EH (cell line): ENCODE measurements at regions not wholly inside any gene's neighbourhood (a gene's known extent, or its start where the extent isn't known, plus 50 kb on each side); places are given as distances from the start of the nearest gene placed in this dataset.
"Not testable (repeated sequence)": the region's sequence is repeated elsewhere in the genome, so short reads cannot be mapped to it uniquely, and the experiment has no call there.

ENCODE experiments used
- DNase-seq: peaks from one replicate; pipeline ENCODE4 v3.0.0-alpha.2; 2015; ENCODE audit warnings: low read depth

DNA sequence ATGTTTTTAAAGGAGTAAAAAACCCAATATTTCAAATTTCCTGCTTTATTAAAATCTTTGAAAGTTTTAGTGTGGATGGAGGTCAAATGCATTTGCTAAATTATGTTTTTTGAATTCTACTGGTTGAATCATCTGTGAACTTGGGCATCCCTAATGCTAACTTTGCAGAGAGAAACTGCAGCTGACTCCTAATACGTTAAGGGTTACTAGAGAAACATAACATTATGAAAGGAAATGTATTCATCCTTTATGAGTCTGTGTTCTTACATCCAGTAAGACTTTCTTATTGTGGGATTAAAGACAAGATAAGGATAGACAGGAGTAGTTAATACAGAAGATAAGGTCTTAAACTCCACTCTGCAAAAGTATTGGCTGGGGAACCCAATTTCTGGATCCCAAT lies 140.6 kb downstream of the FAM124B start:
- peak; percentile 42 for DNase-seq

DNA sequence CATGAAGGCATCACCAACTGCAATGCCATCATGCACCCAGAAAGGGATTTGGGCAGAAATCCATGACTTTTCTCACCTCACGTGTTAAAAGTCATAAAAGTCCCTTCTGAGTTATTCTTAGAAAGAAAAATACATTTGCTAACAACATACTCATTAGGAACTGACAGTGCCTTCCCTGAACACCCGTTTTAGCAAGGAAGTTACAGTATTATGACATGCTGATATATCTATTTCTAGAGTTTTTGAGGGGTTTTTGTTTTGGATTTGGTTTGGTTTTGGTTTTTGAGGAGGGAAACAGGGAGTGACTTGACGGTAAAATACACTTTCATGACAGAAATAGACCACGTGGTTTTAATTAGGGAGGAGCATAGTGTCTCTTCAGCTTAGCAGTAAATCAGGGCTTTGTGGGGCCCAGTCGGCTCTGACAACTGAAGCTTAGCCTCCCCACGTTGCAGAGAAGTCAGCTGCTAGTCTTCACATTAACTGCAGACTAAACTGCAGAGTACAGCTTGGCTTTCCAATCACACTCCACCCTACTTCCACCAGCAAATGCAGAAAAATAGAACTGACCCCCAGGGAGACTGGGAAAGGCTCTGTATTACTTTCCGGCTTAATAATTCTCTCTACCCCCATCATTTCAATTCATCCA lies 141.4 kb downstream of the FAM124B start:
- DNase-seq: peak; percentile 41

DNA sequence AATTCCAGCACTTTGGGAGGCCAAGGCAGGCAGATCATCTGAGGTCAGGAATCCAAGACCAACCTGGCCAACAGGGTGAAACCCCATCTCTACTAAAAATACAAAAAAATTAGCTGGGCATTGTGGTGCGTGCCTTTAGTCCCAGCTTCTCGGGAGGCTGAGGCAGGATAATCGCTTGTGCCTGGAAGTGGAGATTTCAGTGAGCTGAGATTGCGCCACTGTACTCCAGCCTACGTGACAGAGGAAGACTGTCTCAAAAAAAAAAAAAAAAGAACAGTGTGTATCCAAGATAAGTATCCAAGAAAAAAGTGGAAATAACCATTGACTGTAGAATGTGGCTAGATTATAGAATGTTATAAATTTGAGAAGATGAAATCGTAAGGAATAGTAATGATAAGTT lies 142.1 kb downstream of the FAM124B start:
- DNase-seq: no peak

DNA sequence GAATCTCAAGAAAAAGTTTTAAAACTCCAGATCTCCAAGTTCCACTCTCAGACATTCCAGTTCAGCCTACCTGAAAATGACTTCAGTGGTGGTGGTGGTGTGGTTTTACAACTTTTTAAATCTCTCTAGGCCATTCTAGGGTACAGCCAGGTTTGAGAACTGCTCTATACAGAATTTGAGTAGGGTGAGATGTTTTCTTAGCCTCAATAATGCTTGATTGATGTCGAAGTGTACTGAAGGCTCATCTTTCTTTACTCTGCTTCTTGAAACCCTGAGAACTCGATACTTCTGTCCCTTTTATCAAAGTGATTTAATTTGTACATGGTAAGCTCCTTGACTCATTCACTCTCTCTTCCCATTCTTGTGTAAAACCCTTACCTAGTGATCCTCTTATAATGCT lies 143.8 kb downstream of the FAM124B start:
- no peak for DNase-seq

DNA sequence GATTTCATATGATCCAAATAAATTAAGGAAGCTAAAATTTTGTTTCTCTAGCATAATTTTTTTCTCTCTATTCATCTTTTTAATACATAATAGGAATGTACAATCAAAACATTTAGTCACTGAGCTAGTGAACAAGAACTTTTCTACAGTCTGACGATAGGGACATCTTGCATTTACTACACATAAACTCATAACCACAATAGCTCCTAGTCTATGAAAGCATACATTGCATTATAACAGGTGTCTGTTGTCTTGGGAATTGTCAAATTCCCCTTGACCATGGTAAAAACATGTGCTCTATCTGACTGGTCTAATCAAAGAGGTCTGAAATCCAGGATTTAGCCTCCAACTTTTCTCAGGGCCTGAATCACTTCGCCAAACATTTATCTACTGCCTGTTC lies 144.8 kb downstream of the FAM124B start:
- DNase-seq: peak; percentile 25

DNA sequence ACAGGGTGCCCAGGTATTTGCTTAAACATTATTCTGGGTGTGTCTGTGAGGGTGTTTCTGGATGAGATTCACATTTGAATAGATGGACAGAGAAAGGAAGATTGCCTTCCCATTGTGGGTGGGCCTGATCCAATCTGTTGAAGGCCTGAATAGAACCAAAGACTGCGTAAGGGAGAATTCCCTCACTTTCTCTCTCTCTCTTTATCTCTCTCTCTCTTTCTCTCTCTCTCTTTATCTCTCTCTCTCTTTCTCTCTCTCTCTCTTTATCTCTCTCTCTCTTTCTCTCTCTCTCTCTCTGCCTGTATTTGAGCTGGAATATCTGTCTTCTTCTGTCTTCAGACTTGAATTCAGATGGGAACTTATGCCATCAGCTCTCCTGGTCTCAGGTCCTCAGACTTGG lies 148.4 kb downstream of the FAM124B start:
- no peak for DNase-seq

DNA sequence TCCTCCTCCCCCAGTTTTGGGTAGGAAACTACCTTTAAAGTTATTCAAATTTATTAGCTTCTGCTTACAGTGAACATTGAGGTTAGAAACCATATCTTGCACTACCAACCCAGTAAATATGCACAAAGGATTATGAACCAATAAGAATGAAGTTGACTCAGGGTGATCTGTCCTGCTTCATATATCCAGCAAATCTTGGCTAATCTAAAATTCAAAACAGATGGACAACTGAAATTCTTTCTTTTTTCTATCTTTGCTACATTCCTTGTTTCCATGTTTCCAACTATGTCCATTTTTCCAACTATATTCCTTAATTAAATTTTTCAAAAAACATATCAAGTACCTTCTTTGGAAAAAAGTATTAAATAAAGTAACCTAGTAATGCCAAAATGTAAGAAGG lies 149.3 kb downstream of the FAM124B start:
- DNase-seq: peak; percentile 76

DNA sequence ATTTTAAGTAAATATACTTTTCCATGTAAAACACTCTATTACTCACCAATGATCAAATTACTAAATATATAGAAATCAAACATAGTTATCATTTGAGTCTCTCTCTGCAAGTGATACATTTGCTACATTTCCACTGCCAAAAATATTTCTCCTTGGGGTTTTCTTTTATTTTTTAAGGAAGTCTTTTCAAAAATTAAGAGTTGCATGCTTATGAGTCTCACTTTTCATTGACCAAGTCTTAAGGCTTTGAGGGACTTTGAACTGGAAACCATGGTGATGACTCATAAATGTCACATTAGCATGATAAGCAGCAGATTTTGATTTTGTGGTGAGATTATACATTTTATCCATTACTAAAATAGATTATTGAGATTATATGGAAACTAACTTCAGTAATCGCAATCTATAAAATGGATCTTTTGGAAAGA lies 152.9 kb downstream of the FAM124B start:
- DNase-seq: peak; percentile 39

DNA sequence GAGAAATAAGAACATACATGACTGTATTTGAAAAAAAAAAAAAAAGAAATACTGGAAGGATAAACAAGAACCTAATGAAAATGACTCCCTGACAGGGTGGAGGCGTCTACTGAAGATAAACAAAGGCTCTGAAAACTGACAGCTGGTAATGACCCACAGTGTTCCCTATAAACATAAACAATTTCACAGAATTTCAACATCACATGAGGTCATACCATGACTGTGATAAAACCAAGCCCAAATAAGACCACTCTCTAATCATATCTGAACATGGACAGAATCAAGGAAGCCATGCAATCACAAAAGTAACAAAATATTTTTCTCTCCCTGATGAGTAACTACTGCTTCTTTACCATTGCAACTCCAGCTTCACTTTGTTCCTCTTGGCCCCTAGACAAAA lies 159.3 kb downstream of the FAM124B start:
- peak; percentile 19 for DNase-seq

DNA sequence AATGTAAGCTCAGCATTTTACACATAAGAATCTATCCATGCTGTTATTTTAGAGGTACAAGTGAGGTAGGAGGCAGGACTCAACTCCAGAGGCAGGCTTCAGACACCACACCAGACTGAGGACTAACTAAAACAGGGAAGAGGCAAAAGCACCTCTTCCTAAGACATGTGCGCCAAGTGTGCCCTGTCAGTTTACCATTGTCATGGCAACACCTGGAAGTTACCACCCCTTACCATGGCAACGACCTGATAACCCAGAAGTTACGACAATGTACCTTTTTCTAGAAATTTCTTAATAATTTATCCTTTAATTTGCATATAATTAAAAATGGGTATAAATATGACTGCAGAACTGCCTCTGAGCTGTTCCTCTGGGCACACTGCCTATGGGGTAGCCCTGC lies 160.1 kb downstream of the FAM124B start:
- DNase-seq: no peak

DNA sequence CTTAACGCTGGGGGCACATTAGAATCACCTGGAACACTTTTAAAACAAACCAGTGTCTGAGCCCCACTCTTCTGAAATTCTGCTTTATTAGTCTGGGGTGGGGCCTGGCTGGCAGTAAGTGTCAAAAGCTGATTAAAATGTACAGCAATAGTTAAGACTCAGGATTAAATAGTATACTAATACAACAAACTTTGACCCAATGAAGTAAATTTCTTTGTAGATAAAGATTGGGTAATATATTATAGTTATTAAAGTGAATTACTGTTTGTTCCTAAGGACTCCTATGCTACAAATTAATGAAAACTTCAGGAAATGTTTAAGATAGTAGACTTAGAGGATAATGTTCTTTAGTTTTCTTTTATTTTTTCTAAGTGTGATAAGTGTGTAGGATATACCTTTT lies 160.9 kb downstream of the FAM124B start:
- no peak for DNase-seq

DNA sequence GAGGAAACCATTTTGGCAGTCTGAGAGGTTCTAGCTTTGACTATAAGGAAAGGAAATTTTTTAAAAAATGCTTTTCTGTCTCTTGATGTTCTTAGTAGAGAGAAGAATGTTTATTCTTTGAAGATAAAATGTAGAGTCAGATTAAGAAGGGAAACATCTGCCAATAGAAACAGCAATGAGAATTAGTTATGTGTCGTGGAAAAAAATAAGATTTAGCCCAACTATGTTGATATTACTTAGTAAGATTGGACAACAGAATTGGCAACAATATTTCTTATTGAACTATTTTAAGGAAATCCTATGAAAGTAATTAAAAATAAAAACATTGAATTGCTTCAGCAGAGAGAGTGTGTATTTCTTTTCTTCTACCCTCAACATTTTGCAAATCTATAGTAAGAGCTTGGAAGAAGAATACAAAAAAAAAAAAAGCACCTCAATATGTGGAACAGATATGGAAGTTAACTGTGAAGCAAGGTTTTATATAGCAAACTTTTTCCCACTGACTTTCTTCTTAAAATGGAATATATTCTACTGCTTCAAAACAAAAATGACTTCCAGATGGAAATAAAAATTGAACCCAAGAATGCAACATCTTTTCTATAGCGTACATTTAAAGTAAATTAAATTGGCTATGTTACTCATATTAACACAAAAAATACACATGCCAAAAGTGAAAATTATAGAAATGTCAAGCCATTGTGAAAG lies 177.9 kb downstream of the FAM124B start:
- no peak for DNase-seq

DNA sequence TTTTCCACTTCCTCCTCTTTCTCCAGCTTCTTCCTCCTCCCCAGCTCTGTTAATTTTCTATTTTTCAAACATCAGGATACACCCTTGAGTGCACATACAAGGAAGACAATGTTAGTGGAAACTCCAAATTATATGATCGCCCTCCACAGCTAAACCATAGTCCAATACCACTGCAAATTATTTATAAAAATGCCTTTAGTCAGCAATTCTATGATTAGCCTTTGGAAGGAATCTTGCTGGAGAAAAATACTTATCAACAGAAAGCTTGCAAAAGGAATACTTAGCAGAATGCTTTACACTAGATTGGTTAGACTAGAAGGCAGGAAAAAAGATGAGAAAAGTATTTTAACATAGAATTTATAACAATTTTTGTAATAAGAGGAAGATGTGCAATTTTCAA lies 178.9 kb downstream of the FAM124B start:
- DNase-seq: no peak

DNA sequence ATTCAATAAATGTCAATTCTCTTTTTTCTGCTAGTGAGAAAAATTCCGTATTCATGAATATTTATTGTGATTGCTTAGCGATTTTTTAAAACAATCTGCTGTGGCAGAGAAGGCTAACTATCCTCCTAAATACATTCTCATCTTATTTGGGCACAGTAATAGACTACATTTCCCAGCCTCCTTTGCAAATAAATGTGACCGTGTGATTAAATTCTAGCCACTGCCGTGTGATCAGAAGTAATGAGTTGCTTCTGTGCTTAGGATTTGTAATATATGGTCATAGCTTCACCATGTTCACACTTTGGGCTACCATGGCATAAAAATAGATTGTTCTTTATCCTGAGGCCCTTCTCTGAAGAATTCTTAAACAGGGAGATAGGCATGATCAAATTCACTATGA lies 179.6 kb downstream of the FAM124B start:
- peak; percentile 45 for DNase-seq

DNA sequence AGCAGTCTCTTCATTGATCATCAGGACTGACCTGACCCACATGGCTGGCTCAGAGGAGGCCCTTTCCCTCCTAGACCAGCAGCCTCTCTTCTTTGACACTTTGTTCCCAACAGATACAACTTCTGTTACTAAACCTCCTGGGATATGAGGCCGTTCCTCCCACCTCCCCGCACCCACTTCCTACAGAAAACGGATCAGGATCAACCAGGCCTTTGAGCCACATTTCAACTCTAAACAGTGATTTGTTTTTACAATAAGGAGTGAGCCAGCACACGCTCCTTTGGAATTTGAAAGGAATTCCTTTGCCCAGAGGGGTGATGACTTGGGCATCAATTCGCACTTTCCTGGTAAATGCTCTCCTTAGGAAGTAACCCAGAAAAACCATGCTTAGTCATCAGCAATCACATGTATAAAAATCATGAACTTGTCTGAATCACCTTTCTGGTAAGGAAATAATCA lies 180.4 kb downstream of the FAM124B start:
- DNase-seq: peak; percentile 97

DNA sequence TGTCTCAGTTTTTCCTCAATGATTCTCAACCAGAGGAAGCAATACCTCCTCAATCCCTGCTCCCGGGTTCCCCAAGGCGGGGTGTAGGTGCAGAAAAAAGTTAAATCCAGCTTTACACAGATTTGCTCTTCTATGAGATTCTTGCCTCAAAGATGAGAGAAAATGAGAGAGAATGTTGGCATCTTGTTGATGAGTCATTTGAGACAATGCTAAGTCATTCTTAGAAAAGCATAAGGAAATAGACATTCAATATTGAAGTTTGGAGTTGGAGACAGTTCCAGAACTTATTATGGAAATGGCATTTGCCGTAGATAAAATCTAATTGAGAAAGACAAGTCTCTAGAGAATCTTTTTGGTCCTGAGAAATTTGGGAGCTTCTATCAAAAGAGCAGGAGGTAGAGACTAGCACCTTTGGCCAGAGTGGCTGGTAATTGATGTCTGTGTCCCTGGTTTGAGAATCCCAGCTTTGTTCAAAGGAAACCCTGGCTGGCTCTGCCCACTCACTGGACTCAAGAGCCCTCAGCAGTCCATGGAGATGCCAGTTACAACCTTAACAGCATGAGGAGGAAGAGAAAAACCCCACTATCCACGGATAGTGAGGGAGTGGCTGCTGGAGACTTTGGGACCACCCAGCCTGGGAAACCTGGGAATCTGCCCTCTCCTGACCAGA lies 181.2 kb downstream of the FAM124B start:
- DNase-seq: peak; percentile 73

DNA sequence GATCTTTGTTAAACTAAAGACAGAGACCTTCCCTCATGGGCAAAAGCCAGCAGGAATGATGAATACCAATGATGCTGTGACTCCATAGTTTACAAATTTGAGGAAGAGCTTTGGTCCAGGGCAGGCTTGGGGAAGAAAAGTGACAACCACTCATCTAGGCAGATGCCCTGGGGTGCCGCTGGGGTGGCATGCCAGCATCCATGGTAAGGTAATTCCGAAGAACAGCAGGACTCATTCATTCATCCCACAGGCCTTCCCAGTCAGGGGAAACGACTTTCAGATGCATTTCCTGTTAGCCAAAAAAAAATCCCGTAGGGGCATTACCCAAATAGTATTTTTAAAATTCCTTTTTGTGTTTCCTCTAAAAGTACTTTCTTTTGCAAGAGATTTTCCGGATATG lies 180.7 kb upstream of the SERPINE2 start:
- no peak for DNase-seq

DNA sequence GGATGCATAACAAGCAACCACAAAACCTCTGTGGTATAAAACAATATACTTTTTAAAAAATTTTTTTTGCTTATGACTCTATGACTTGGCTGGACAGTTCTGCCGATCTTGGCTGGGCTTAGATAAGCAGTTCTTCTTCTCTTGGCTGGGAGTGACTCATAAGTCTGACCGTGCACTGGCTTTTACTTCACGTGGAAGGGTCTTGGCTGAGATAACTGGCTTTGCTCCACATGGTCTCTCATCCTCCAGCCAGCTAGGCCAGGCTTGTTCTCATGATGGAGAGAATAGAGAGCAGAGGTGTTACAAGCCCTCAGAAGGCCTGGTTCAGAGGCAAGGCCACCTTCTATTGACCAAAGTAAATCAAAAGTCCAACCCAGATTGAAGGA lies 178.9 kb upstream of the SERPINE2 start:
- DNase-seq: peak; percentile 71

DNA sequence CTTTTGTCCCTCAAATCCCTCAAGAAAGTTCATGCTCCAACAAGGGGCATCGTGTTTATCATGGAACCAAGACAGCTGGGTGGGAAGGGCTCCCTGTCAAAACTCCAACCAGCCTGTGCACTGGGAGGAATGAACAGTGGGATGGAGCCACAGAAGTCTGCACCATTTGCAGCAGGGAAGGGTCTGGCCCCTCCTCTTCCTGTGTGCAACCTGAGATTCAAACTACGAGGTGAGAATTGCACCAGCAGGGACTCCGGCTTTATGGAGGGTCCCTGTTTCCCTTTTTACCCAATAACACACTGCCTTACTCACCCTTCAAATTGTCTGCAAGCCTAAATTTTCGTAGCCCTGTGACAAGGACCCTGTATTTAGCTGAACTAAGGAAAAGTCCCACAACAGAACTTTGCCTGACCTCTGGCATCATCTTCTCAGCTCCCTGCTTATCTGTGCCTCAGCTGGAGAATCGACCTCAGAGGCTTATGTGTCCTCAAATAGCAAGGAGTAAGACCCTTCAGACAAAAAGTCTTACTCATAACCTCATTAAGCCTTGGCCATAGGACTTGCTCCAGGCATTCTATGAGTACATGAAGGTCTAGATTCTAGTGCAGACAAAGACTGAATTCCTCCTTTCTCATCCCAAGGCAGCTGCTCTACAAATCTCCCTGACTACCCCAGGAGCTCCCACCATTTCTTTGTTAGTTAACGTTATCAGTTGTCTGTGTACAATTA lies 178.3 kb upstream of the SERPINE2 start:
- DNase-seq: no peak

DNA sequence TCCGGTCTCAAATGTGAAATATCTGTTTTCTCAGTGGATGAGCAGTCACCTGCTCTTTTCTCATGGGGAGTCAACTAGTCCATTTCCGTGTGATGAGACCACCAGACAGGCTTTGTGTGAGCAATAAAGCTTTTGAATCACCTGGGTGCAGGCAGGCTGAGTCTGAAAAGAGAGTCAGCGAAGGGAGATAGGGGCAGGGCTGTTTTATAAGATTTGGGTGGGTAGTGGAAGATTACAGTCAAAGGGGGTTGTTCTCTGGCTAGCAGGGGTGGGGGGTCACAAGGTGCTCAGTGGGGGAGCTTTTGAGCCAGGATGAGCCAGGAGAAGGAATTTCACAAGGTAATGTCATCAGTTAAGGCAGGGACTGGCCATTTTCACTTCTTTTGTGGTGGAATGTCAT lies 176.5 kb upstream of the SERPINE2 start:
- DNase-seq: not testable (repeated sequence)

DNA sequence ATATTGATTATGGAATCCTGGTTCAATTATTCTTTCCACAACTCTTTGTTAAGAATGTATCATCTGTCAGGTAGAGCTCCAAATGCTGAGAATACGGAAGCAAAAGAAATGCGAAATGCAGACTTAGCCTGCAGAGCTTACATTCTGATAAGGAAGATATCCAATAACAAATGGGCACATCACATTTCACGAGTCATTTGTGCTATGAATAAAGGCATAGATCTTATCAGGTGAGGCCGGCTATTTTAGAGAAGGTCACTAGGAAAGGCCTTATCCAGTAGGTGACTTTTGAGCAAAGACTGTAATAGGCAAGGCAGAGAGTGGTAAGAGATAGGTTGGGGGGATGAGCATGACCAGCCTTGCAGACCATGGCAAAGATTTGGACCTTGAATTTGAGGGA lies 174.3 kb upstream of the SERPINE2 start:
- no peak for DNase-seq

DNA sequence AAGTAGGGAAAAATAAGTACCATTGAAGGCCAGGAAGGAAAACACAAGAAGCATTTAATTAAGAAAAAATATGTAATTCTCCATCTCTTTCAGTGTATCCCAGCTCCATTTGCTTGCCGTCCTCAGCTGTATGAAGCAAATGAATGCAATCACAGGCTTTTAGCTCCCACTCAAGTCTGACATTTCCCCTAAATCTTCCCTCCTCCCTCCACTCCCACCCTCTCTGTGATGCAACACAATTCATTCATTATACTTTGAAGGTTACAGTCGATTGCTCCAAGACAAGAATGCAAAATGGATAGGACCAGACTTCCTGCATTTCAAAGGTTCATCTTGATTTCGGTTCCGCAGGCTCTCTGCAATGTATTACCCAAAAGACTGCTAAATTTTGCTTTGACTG lies 172.7 kb upstream of the SERPINE2 start:
- no peak for DNase-seq

DNA sequence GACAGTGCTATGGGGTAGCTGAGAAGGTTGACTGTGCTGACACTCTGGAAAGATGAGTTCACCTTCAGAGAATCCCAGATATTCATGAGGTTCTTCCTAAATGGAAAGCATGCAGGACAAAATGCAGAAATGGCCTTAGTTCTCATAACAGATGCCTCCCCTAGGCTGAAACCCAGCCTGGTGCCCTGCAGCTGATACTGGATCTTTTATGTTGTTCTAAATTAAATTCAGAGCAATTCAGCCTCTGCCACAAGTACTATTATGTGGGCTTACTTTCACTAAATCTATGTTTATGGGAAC lies 172.0 kb upstream of the SERPINE2 start:
- DNase-seq: peak; percentile 68
